ENCODE measurements at regions not wholly inside any gene's neighbourhood (a gene's known extent, or its start where the extent isn't known, plus 50 kb on each side); places are given as distances from the start of the nearest gene placed in this dataset.
A peak's percentile ranks its signal among the peaks of the same experiment; 100 is the strongest.
"Not testable (repeated sequence)": the region's sequence is repeated elsewhere in the genome, so short reads cannot be mapped to it uniquely, and the experiment has no call there.

DNA sequence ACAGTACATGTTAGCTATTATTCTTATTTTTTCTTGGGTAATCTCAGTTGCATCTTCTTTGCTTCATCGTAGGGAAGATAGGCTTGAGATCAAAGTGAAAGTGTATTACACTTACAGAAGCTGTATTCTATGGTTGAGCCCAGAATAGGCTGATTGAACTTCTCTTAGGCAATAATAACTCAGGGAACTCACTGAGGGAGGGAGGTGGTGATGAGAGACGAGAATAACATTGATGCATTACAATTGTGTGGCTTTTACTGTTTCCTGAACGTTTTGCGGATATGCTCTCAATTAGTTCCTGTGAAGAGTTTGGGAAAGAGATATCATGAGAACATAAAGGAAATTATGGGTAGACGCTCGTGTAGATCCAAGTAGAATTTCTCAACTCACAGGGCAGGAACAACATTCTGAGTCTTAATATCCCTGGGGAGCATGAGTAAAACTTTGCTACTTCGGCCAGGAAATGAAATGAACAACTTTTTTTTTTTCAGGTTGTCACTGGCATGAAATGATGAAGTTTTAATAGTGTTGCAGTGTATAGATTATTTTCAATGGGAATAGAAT lies 302.2 kb downstream of the TUSC7 start:
- DNase-seq = no peak

- peak; percentile 5 for DNase-seq
Observed at GRCh38 chr3:117016378-117016777, 306.8 kb downstream of the TUSC7 start.

DNA sequence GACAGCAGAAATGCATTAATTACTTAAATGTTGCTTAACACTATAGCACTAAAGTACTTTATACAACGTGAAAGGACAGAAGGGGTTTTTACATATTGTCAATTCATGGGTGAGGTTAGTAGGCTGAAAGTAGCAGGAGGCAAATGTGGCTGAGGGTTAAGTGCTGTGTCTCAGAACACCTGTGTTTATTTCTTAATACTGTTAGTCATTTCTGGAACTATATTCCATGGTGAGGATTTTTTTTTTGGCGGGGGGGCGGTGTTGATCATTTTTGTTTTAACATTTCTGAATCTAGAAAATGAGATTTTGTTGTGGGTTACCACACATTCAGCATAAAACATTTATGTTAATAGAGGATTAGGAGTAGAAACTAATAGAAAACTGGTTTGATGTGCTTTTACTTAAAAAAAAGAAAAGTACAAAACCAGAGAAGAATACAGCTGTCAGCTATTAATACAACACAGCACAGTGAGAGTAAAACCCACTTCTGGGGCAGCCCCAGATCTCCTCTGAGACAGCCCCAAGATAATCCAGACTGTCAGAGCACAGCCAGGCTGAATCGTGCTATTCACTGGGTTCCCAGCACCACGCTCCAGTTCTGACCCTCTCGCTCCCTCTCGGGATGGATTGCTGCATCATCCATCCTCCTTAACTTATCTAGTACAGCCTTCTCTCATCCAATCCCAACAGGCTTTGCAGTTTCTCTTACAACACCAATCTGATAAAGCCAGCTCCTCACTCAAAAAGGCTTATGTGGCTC lies 307.7 kb downstream of the TUSC7 start:
- DNase-seq = no peak

DNA sequence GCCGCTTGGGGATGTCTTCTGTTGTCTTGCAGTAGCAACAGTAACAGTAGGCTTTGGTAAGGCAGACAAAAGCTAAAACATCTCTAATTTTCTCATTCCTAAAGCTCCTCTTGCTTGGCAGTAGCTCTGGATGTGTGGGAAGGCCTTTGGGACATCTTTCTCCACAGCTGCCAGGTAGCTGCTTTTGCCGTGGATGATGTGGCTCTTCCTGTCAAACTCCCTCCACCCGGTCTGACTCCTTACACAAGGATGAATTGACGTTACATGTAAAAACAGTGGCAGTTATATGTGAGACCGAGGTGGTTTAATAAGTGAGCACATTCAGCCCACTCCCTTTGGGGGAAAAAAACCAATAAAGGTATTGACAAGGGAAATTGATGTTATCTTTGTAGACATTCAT lies 309.1 kb downstream of the TUSC7 start:
- no peak for DNase-seq

- peak; percentile 76 for DNase-seq
Observed at GRCh38 chr3:117019082-117019713, 309.6 kb downstream of the TUSC7 start.

DNA sequence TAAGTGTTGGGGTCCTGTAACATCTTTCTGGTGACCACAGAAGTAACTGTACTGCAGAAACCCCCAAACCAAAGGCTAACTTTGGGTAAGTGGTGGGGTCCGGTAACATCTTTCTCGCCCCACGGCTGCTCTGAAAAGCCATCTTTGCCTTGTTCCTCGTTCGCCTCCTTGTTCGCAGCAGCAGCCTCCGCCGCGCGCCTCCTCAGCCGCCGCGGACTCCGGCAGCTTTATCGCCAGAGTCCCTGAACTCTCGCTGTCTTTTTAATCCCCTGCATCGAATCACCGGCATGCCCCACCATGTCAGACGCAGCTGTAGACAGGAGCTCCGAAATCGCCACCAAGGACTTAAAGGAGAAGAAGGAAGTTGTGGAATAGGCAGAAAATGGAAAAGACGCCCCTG lies 316.8 kb downstream of the TUSC7 start:
- DNase-seq = no peak

DNA sequence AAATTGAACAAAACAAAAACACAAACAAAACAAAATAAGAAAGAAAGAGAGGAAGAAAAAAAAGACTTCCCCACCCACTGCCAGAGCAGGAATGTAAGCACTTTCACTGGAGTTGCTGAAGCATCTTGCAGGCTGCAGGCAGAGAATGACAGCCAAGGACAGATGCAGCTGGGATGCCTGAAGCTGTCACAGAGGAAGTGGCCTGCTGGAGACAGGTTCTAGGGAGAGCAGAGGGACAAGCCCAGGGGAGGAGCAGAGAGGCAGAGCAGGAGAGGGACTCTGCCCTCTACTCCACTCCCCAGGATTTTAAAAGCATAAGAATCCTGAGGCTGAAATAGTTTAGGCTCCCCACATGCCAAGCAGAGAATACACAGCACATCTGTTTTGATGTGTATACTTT lies 326.2 kb downstream of the TUSC7 start:
- DNase-seq = no peak

DNA sequence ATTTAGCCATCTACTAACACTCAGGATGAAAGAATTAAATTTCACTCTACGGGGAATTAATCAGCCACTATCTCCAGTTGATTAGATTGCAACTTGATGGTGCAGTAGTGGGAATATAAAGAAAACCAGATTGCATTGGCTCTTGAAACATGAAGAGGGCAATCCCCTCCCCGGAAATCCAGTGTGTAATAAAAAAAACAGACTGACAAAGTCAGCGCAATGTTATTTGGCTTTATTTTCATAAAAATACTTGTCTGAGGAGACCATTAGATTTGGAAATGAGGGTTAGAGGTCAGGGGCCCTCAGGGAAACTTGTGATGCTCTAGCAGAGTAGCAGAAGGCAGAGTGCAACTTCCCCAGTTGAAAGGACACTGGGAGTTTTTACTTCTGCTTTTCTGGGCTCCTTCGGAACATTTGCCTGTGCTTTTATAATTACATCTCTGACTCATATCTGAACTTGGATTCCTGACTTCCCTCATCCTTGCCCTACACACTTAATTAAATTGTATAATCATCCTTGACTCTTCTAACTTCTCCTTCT lies 326.8 kb downstream of the TUSC7 start:
- no peak for DNase-seq

DNA sequence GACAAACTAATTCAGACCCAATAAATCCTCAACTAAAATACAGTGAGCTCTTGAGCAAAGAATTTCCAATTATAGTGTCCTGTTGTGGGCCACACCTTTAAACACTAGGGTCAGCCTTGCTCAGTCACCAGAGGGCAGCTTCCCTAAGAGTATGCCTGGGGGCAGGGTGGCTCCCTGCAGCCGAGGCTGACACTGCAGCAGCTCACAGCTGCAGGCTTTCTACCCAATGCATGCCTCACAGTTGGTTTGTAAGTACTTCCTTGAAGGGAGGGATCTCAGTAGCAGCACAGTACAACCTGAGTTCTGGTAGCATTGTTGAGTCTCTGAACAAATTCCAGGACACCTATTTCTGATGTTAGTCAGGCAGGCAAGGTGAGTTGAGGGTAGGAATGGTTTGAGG lies 335.6 kb downstream of the TUSC7 start:
- DNase-seq = no peak

GRCh38 chr3:117047951-117048705 lies 338.5 kb downstream of the TUSC7 start:
- no peak for DNase-seq

- no peak for DNase-seq
Observed at GRCh38 chr3:117052395-117052794, 342.8 kb downstream of the TUSC7 start.

DNA sequence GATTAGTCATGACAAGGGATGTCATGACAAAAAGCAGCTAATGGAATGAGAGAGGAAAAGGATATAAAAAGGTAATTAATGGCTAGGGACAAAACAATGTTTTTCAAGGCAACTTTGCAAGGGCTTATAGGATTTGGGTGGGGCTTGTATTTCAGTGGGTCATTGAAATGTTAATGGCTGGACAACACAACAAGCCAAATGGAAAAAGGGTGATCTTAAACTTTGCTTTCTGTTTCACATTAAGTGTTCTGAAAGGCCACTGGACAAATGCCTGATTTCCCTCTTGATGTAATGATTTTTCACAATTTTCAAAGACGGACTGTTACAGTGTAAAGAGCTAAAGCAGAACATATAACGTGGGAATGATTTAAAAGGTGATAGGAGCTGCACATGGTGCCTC lies 345.0 kb downstream of the TUSC7 start:
- no peak for DNase-seq

DNA sequence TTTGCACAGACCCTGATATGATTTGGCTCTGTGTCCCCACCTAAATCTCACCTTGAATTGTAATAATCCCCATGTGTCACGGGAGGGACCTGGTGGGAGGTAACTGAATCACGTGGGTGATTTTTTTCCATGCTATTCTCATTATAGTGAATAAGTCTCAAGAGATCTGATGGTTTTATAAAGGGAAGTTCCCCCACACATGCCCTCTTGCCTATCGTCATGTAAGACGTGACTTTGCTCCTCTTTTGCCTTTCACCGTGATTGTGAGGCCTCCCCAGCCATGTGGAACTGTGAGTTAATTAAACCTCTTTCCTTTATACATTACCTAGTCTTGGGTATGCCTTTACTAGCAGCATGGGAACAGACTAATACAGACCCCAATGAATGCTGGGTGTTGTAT lies 347.4 kb downstream of the TUSC7 start:
- not testable (repeated sequence) for DNase-seq

DNA sequence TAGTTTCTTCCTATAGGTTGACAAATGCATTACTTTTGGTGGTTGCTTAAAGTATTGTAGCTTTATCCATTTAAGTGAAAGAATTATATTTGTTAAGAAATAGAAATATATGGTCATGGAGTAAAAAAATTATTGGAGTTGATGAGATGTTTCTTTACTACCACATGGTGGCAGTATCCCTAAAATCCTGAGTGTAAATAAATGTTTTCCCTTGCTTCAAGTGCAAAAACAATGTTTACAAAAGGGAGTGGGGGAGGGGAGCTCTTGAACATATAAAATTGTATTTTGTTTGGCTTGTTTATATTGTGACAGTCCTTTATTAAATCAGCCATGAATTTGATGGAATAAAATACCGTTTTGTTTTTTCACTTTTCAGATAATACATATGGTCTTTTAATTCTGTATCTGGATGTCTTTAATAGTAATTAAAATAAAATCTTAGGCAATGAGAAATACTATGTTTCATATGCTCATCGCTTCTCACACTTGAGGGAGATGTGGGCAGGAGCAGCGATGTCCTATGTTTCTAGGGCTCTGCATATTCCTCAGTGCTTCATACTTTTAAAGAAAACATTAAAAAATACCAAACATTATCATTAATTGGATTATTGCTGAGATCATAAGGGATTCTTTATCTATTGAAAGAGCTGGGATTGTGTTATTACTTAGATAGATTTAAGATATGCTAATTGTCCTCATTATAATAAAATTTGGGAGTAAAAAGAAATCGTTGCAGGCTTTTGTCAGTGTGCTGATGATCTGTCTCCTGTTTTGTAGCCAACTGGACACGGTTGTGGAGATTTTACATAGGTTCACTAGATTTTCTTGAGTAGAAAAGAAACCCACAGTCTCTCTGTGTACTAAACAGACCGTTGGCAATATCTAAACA lies 349.7 kb downstream of the TUSC7 start:
- DNase-seq = peak; percentile 81

- peak; percentile 92 for DNase-seq
Observed at GRCh38 chr3:117059956-117060270, 350.3 kb downstream of the TUSC7 start.

DNA sequence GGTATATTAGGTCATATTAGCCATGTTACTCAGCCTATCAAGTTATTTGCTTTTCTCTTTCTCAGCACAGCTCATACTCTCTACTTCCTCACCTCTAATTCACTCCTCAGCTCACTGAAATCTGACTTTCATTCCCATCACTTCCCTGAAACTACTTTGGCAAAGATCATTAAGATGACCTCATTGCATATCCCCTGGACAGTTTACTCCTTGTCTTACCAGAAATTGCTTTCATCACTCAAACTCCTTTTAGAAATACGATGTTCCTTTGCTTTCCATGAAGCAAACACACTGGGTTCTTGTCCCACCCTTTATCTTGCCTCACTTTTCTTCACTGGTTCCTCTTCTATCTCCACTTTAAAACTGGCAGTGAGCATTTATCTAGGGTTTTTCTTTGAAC lies 354.4 kb downstream of the TUSC7 start:
- no peak for DNase-seq

DNA sequence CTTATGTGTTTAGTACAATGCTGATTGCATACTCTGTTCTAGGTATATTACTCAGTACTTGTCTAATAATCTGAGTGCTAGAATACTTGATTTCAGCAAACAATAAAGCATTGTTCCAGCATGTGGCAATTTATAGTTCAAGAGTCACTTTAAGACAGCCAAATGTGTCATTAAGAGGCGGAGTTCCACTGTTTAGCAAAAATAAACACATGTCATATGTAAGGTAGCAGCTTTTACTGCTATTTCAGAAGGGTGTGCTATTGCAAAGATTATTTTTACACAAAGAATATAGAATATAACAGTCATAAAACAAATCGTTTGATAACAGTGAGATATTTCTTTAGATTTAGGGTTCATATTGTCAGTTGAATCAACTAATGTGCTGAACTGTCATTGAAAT lies 358.7 kb downstream of the TUSC7 start:
- DNase-seq = no peak

- DNase-seq = no peak
Observed at GRCh38 chr3:117074826-117075225, 365.2 kb downstream of the TUSC7 start.

DNA sequence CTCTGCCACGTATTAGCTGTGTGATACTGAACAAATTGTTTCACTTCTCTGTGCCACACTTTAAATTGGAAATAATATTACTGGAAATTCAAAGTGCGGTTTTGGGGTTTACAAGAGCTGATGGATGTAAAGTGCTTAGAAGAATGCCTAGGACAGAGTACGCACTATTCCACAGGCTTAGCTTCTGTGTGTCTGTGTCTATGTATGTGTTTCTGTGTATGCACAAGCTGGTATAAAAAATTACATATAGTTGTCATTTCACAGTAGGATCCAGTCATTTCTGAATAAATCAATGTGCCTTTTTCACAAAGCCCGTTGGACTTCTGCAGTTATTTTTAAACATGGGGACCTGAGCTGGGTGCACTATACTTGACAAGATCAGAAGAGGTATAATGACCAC lies 370.4 kb downstream of the TUSC7 start:
- no peak for DNase-seq

GRCh38 chr3:117080872-117081271 lies 371.3 kb downstream of the TUSC7 start:
- DNase-seq = no peak

DNA sequence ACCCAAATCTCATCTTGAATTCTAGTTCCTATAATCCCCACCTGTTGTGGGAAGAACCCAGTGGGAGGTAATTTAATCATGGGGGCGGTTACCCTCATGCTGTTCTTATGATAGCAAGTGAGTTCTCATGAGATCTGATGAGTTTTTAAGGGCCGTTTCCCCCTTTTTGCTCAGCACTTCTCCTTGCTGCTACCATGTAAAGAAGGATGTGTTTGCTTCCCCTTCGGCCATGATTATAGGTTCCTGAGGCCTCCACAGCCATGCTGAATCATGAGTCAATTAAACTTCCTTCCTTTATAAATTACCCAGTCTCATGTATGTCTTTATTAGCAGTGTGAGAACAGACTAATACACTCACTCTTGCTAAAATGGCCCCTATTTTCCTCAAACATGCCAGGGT lies 374.7 kb downstream of the TUSC7 start:
- DNase-seq = no peak

- DNase-seq = no peak
Observed at GRCh38 chr3:117084739-117085270, 375.2 kb downstream of the TUSC7 start.

Data from NCI-H1092 treated with DMSO at 0.1 percent for 48 hours (cell line).